ENCODE measurements at regions not wholly inside any gene's neighbourhood (a gene's known extent, or its start where the extent isn't known, plus 50 kb on each side); places are given as distances from the start of the nearest gene placed in this dataset.

- ChIA-PET POLR2A (no interaction called here), CTCF (interaction anchor here (0.6 to 1.1 kb wide), 2 partner anchors 10 to 173 kb away, joined by 3 read pairs; no protein-coding TSS in a partner anchor)
- DNase-seq (ENCODE audit: extremely low spot score) = no peak
- TF ChIP-seq FOXK2 (IDR thresholded peaks at IDR 0.05) (no peak), NFRKB (IDR thresholded peaks at IDR 0.05) (no peak)
Observed at GRCh38 chr20:53748176-53748575, 154.5 kb upstream of the ZNF217 start.

- no peak for DNase-seq (ENCODE audit: extremely low spot score)
- ChIA-PET CTCF (no interaction called here), POLR2A (no interaction called here)
Observed at GRCh38 chr20:53743607-53744260, 150.1 kb upstream of the ZNF217 start.

GRCh38 chr20:53742685-53743081, 149.0 kb upstream of the ZNF217 start:
- ChIA-PET CTCF (no interaction called here), POLR2A (no interaction called here)
- TF ChIP-seq ZNF384 (IDR thresholded peaks at IDR 0.05) (no peak), CTBP1 (IDR thresholded peaks at IDR 0.05; ENCODE audit: borderline replicate concordance) (no peak), HDGF (IDR thresholded peaks at IDR 0.05; ENCODE audit: borderline replicate concordance) (no peak), FOXA1 (IDR thresholded peaks at IDR 0.05) (no peak), L3MBTL2 (conservative IDR thresholded peaks at IDR 0.05) (no peak), SUZ12 (IDR thresholded peaks at IDR 0.05) (no peak), FOXK2 (IDR thresholded peaks at IDR 0.05) (no peak), NFRKB (IDR thresholded peaks at IDR 0.05) (no peak), LEF1 (IDR thresholded peaks at IDR 0.05; ENCODE audit: borderline replicate concordance) (no peak), SP1 (IDR thresholded peaks at IDR 0.05) (no peak), TARDBP (IDR thresholded peaks at IDR 0.05) (no peak), ELF4 (IDR thresholded peaks at IDR 0.05) (no peak), BHLHE40 (IDR thresholded peaks at IDR 0.05; ENCODE audit: borderline replicate concordance) (no peak), PKNOX1 (IDR thresholded peaks at IDR 0.05) (no peak), ARNT (IDR thresholded peaks at IDR 0.05) (no peak), FOXM1 (IDR thresholded peaks at IDR 0.05; ENCODE audit: borderline replicate concordance) (no peak)
- DNase-seq (ENCODE audit: extremely low spot score) = no peak

More at GRCh38 chr20:53743607-53744260, 150.1 kb upstream of the ZNF217 start:
- no peak for TF ChIP-seq ARNT (IDR thresholded peaks at IDR 0.05)

- no peak for TF ChIP-seq LEF1 (IDR thresholded peaks at IDR 0.05; ENCODE audit: borderline replicate concordance)
- TF ChIP-seq ZNF384 (IDR thresholded peaks at IDR 0.05) = peak; percentile 89
- ChIA-PET CTCF (no interaction called here), POLR2A (interaction anchor here (0.6 to 2.2 kb wide), 2 partner anchors 22 to 177 kb away, joined by 3 to 5 read pairs; no protein-coding TSS in a partner anchor)
- no peak for DNase-seq (ENCODE audit: extremely low spot score)
Observed at GRCh38 chr20:53741726-53742028, 148.0 kb upstream of the ZNF217 start.

GRCh38 chr20:53739799-53740785, 146.5 kb upstream of the ZNF217 start:
- POLR2A ChIA-PET = interaction anchor here (1.0 to 2.2 kb wide), 5 partner anchors 9 to 179 kb away, joined by 4 to 10 read pairs (median 5); no protein-coding TSS in a partner anchor
- CTCF ChIA-PET = interaction anchor here (1.4 kb wide), 1 partner anchor 118 kb away, joined by 3 read pairs; no protein-coding TSS in a partner anchor
- TF ChIP-seq FOXM1 (IDR thresholded peaks at IDR 0.05; ENCODE audit: borderline replicate concordance) (no peak), CTBP1 (IDR thresholded peaks at IDR 0.05; ENCODE audit: borderline replicate concordance) (no peak), PKNOX1 (IDR thresholded peaks at IDR 0.05) (no peak), HDGF (IDR thresholded peaks at IDR 0.05; ENCODE audit: borderline replicate concordance) (no peak), TARDBP (IDR thresholded peaks at IDR 0.05) (no peak), LEF1 (IDR thresholded peaks at IDR 0.05; ENCODE audit: borderline replicate concordance) (no peak), NFRKB (IDR thresholded peaks at IDR 0.05) (no peak), FOXA1 (IDR thresholded peaks at IDR 0.05) (no peak), ARNT (IDR thresholded peaks at IDR 0.05) (no peak), SUZ12 (IDR thresholded peaks at IDR 0.05) (no peak), ELF4 (IDR thresholded peaks at IDR 0.05) (no peak), L3MBTL2 (conservative IDR thresholded peaks at IDR 0.05) (no peak), SP1 (IDR thresholded peaks at IDR 0.05) (no peak), FOXK2 (IDR thresholded peaks at IDR 0.05) (no peak), BHLHE40 (IDR thresholded peaks at IDR 0.05; ENCODE audit: borderline replicate concordance) (no peak), ZNF384 (IDR thresholded peaks at IDR 0.05) (no peak)
- DNase-seq (ENCODE audit: extremely low spot score) = no peak

GRCh38 chr20:53738945-53739798, 145.5 kb upstream of the ZNF217 start:
- ChIA-PET CTCF (interaction anchor here (0.6 to 1.4 kb wide), 3 partner anchors 9 to 306 kb away, joined by 3 read pairs; no protein-coding TSS in a partner anchor), POLR2A (interaction anchor here (0.9 to 2.2 kb wide), 17 partner anchors 9 to 180 kb away, joined by 3 to 10 read pairs (median 4); partner anchors contain the start of gene ZNF217)
- DNase-seq (ENCODE audit: extremely low spot score) = no peak
- no peak for TF ChIP-seq FOXA1 (IDR thresholded peaks at IDR 0.05)
- no peak for TF ChIP-seq LEF1 (IDR thresholded peaks at IDR 0.05; ENCODE audit: borderline replicate concordance)
- TF ChIP-seq L3MBTL2 (conservative IDR thresholded peaks at IDR 0.05) = no peak
- no peak for TF ChIP-seq ZNF384 (IDR thresholded peaks at IDR 0.05)
- TF ChIP-seq SUZ12 (IDR thresholded peaks at IDR 0.05) = no peak
